Lower lobe of right lung (tissue), 2 donors: ENCODE measurements at regions not wholly inside any gene's neighbourhood (a gene's known extent, or its start where the extent isn't known, plus 50 kb on each side); places are given as distances from the start of the nearest gene placed in this dataset.

Source experiments
- ATAC-seq, 2 donors: fragments of 200-7000 bp; cut with Tn5 transposase; one replicate each; pipeline ENCODE4 v1.9.1; 2020 to 2022; ENCODE audit warnings: mild to moderate bottlenecking in 2 of 2, moderate library complexity in 2 of 2
- DNase-seq: peaks from one replicate; pipeline ENCODE4 v3.0.0-alpha.2; 2020
- H3K27ac ChIP-seq: fragments of 200-600 bp; one replicate; pipeline ENCODE4 v1.8.0; 2022
- H3K27me3 ChIP-seq: fragments of 200-600 bp; one replicate; pipeline ENCODE4 v1.8.0; 2022; ENCODE audit warnings: low read depth
- H3K36me3 ChIP-seq: fragments of 200-600 bp; one replicate; pipeline ENCODE4 v1.8.0; 2022; ENCODE audit warnings: mild to moderate bottlenecking
- H3K4me1 ChIP-seq: fragments of 200-600 bp; one replicate; pipeline ENCODE4 v1.8.0; 2022
- H3K4me3 ChIP-seq: fragments of 200-600 bp; one replicate; pipeline ENCODE4 v1.8.0; 2022; ENCODE audit warnings: mild to moderate bottlenecking
- H3K9me3 ChIP-seq: fragments of 200-600 bp; one replicate; pipeline ENCODE4 v1.8.0; 2022
- intact Hi-C: fragments of 100-400 bp; cut with DNase I; formaldehyde crosslinking; loops from one replicate; pipeline ENCODE4 v1.11.0; 2022
- TF ChIP-seq, protein P1 (sequence below): fragments of 200-600 bp; IDR thresholded peaks from one replicate; pipeline ENCODE4 v1.8.0; 2022; ENCODE audit warnings: antibody characterized with exemption, mild to moderate bottlenecking
- donor health status: DM: no; HTN: yes; CAD: no; lungs with severe emphysema.

DNA sequence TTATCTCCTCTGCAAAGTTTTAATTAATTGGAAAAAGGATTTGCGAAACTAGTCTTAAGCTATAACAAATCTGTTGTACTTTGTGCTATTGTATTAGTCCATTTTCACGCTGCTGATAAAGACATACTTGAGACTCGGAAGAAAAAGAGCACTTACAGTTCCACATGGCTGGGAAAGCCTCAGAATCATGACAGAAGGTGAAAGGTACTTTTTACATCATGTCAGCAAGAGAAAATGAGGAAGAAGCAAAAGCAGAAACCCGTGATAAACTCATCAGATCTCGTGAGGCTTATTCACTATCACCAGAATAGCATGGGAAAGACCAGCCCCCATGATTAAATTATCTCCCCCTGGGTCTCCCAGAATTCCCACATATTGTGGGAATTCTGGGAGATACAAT is 118.1 kb upstream of the PRKD1 start:
- Histone ChIP-seq H3K36me3 (no peaks in the 10 kb centered on the region), H3K4me1 (no peaks in the 10 kb centered on the region), H3K4me3 (no peak overlapping the region), H3K9me3 (no peaks in the 10 kb centered on the region), H3K27me3 (no peaks in the 10 kb centered on the region), H3K27ac (no peak overlapping the region)
- intact Hi-C loops = no loop called here
- ATAC-seq (no peak), DNase-seq (no peak)
- TF ChIP-seq, protein P1, sequence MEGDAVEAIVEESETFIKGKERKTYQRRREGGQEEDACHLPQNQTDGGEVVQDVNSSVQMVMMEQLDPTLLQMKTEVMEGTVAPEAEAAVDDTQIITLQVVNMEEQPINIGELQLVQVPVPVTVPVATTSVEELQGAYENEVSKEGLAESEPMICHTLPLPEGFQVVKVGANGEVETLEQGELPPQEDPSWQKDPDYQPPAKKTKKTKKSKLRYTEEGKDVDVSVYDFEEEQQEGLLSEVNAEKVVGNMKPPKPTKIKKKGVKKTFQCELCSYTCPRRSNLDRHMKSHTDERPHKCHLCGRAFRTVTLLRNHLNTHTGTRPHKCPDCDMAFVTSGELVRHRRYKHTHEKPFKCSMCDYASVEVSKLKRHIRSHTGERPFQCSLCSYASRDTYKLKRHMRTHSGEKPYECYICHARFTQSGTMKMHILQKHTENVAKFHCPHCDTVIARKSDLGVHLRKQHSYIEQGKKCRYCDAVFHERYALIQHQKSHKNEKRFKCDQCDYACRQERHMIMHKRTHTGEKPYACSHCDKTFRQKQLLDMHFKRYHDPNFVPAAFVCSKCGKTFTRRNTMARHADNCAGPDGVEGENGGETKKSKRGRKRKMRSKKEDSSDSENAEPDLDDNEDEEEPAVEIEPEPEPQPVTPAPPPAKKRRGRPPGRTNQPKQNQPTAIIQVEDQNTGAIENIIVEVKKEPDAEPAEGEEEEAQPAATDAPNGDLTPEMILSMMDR = no peak

DNA sequence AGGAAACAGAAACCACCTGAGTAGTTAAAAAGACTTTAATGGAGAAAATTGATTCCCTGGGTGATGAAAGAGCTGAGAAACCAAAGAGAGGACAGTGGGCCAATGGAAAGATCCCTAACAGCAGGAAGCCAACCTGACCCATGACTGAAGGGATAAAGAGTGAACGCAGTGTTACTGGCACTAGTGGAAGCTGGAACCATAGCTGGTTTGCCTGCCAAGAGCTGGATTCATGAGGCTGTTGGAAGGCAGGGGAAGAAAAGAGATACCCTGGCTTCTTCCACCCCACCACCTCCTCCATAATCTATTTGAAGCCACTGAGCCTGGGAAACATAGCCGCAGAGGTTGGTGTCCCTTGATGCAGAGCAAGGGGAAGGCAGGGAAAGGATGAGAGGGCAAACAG is 125.5 kb upstream of the PRKD1 start:
- Histone ChIP-seq H3K27ac (no peak overlapping the region), H3K4me3 (no peak overlapping the region), H3K27me3 (no peaks in the 10 kb centered on the region), H3K9me3 (no peaks in the 10 kb centered on the region), H3K4me1 (no peaks in the 10 kb centered on the region), H3K36me3 (no peaks in the 10 kb centered on the region)
- DNase-seq (no peak), ATAC-seq (no peak)
- intact Hi-C loops = no loop called here
- TF ChIP-seq, protein P1 = no peak

- ATAC-seq = no peak
- DNase-seq = no peak
Observed at GRCh38 chr14:30054201-30054600, 126.6 kb upstream of the PRKD1 start.

GRCh38 chr14:30058401-30058800 is 130.8 kb upstream of the PRKD1 start:
- no peaks in the 10 kb centered on the region for H3K27me3 ChIP-seq
- ATAC-seq = no peak
- no peak overlapping the region for H3K27ac ChIP-seq
- no peaks in the 10 kb centered on the region for H3K9me3 ChIP-seq
- intact Hi-C loops = no loop called here
- no peak overlapping the region for H3K4me3 ChIP-seq
- H3K4me1 ChIP-seq = no peaks in the 10 kb centered on the region
- H3K36me3 ChIP-seq = no peaks in the 10 kb centered on the region
- TF ChIP-seq, protein P1 = no peak
- DNase-seq = no peak

More at GRCh38 chr14:30054201-30054600, 126.6 kb upstream of the PRKD1 start:
- TF ChIP-seq, protein P1 = no peak
- H3K4me1 ChIP-seq = no peaks in the 10 kb centered on the region
- intact Hi-C loops = no loop called here
- H3K9me3 ChIP-seq = no peaks in the 10 kb centered on the region
- H3K4me3 ChIP-seq = no peak overlapping the region
- no peaks in the 10 kb centered on the region for H3K36me3 ChIP-seq
- H3K27ac ChIP-seq = no peak overlapping the region
- no peaks in the 10 kb centered on the region for H3K27me3 ChIP-seq

- intact Hi-C loops = no loop called here
- TF ChIP-seq, protein P1 = no peak
- H3K4me1 ChIP-seq = no peaks in the 10 kb centered on the region
- H3K36me3 ChIP-seq = no peaks in the 10 kb centered on the region
- ATAC-seq (no peak), DNase-seq (no peak)
- H3K4me3 ChIP-seq = no peak overlapping the region
- no peak overlapping the region for H3K27ac ChIP-seq
- no peaks in the 10 kb centered on the region for H3K27me3 ChIP-seq
- H3K9me3 ChIP-seq = no peaks in the 10 kb centered on the region
Observed at GRCh38 chr14:30063746-30064145, 136.1 kb upstream of the PRKD1 start.

- no peak for DNase-seq
- Histone ChIP-seq H3K36me3 (no peaks in the 10 kb centered on the region), H3K27ac (no peak overlapping the region), H3K27me3 (no peaks in the 10 kb centered on the region), H3K4me1 (no peaks in the 10 kb centered on the region), H3K4me3 (no peak overlapping the region), H3K9me3 (no peaks in the 10 kb centered on the region)
- TF ChIP-seq, protein P1 = no peak
- intact Hi-C loops = no loop called here
- ATAC-seq = no peak
Observed at GRCh38 chr14:30064454-30064853, 136.8 kb upstream of the PRKD1 start.
